LNCaP clone FGC (cell line): ENCODE measurements at regions not wholly inside any gene's neighbourhood (a gene's known extent, or its start where the extent isn't known, plus 50 kb on each side); places are given as distances from the start of the nearest gene placed in this dataset.

ENCODE experiments used
- DNase-seq: peaks from one replicate; pipeline ENCODE4 v3.0.0-alpha.2; 2011; ENCODE audit warnings: low read depth
- H3K4me3 ChIP-seq: 2 replicates; pipeline ENCODE4 v1.5.1; 2011; ENCODE audit warnings: mild to moderate bottlenecking, low read depth, low read length, control low read depth
- TF ChIP-seq, protein P1 (sequence below): IDR thresholded peaks from 2 replicates; pipeline ENCODE4 v1.5.1; 2012; ENCODE audit warnings: mild to moderate bottlenecking; ENCODE audit not compliant: control insufficient read depth, insufficient read depth; ENCODE audit errors: extremely low read depth

DNA sequence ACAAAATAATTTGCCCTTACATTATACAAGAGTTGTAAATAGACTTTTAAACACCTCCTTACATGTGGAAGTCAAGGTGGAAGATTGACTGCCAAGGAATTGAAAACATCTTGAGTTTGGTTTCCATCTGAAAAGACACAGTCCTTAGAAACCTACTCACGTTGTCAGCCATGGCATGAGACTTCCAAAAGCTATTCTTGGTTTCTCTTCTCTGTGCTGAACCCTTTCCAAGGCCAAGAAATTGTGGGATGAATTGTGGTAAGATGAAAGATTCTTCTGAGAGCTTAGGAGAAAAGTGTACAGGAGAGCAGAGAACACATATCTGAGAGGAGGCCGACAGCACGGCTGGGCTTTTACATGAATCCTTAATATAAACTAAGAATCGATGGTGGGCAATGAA lies 370.0 kb downstream of the FBXW7 start:
- TF ChIP-seq, protein P1, sequence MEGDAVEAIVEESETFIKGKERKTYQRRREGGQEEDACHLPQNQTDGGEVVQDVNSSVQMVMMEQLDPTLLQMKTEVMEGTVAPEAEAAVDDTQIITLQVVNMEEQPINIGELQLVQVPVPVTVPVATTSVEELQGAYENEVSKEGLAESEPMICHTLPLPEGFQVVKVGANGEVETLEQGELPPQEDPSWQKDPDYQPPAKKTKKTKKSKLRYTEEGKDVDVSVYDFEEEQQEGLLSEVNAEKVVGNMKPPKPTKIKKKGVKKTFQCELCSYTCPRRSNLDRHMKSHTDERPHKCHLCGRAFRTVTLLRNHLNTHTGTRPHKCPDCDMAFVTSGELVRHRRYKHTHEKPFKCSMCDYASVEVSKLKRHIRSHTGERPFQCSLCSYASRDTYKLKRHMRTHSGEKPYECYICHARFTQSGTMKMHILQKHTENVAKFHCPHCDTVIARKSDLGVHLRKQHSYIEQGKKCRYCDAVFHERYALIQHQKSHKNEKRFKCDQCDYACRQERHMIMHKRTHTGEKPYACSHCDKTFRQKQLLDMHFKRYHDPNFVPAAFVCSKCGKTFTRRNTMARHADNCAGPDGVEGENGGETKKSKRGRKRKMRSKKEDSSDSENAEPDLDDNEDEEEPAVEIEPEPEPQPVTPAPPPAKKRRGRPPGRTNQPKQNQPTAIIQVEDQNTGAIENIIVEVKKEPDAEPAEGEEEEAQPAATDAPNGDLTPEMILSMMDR = no peak
- DNase-seq = no peak
- H3K4me3 ChIP-seq = no peak overlapping the region

DNA sequence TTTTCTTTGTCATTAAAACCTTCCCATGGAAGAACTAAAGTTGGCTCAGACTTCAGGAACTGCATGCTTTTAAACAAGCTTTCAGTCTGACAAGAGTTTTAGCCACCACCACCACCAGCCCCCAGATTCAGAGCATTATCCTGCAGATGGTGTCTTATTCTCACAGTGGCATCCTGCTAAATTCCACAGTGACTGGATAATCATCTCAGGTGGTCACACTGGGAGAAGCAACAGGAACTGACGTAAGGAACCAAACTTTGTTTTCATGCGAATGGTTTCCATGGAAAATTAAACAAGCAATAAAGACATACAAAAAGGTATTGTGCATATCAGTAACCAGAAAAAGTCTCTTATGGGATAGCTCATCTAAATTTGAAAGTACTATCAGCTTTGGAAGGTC lies 370.7 kb downstream of the FBXW7 start:
- no peak for DNase-seq
- no peak overlapping the region for H3K4me3 ChIP-seq
- TF ChIP-seq, protein P1 = no peak

DNA sequence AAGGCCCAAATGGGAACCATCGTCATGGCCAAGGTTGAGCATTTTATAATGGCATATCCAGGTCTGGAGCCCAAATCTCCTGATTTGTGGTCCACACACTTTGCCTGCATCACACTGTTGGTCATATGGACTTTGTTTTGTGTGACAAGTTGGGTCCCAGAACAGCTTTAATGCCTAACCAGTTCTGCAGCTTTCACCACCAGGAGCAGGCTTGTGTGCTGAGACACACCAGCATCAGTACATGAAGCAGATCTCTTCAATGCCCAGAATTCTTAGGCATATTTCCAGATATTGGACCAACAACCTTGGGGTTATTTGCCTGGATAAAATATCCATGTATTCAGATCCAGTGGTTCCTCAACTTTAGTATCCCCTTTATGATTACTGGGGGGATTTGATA lies 371.3 kb downstream of the FBXW7 start:
- DNase-seq = peak; percentile 35
- TF ChIP-seq, protein P1 = peak; percentile 14; the same call in 1 of the 2 replicates
- H3K4me3 ChIP-seq = no peak overlapping the region

DNA sequence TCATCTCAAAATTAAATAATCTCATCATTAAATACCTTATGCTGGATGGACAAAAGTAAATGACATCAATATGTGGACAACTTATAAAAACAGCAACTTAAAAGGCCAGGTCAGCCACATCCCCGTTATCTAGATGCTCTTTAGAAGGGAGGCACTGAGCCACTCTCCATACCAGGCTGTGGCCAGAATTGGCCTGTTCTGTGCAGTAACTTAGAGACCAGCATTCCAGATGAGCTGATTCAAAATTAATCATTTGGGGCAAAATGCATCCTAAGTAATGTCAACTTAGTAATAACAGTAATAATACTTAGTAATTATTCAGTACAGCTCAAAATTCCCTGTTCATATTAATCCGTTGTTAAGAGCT lies 373.6 kb downstream of the FBXW7 start:
- DNase-seq = no peak
- TF ChIP-seq, protein P1 = no peak
- H3K4me3 ChIP-seq = no peak overlapping the region

DNA sequence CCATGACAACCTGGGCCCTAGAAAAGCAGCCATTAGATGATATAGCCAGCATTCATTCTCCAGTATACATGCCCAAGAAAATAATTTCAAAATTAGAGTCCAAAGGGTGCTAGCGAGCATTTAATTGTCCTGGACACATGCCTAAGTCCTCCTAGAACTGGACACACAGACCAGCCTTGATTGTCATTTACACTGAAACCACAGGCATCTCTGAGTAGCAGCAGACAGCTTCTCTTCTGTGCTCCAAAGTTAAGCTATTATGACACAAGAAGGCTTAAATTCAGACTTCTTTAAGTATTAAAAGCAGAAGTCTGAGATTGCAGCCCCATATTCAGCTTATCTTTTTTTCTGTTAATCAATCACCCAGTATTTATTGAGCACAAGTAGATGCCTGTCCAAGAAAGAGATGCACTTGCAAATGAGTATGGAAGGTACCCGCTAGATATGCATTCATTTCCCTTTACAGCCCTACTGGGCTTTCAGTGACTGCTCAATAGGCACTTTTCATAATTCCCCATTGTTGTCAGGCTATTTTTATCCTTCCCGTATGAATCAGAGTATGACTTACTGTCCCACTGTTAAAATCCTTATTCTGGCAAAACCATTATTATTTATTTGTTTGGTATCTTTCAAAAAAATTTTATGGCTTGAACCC lies 374.1 kb downstream of the FBXW7 start:
- no peak for DNase-seq
- TF ChIP-seq, protein P1 = no peak
- no peak overlapping the region for H3K4me3 ChIP-seq

DNA sequence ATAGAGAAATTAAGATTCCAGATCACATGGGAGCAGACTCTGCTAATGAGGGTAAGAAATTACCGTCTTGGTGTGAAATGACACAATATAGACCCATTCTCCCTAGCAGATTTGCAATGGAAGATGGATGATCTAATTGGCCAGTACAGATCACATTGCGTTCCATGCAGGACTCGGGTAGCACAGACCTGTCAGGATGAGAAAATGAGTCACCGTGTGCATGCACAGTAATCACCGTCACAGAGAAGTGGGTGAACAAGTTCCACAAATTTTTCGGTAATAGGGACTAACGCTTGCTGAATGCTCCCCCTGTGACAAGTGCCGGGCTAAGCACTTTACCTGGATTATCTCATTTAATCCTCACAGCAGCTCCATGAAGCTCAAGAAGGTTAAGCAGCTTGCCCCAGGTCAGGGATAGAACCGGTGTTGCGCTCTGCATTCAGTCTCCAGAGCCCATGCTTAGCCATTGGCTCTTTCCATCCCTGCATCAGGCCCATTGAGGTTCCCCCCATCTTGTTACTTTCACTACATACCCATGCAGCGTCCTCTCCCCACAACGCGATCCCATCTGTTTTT lies 375.6 kb downstream of the FBXW7 start:
- no peak for DNase-seq
- H3K4me3 ChIP-seq = no peak overlapping the region
- TF ChIP-seq, protein P1 = no peak

DNA sequence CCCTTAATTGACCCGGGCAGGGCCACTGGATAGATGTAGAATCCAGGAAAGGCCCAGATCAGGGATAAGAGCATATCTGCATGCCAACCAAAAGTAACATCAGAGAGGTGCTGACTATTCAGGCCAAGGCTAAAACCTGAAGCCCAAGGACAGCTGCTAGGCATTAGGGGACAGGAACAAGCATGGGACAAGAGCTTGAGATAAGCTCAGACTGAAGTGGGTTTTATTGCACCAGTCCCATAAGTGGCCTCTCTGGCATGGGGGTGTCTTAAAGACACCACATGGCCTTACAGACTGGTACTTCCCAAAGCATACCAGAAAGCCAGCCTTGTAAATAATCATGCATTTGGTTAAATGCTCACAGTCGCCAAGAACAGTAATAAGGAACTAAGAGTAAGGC lies 376.1 kb downstream of the FBXW7 start:
- TF ChIP-seq, protein P1 = no peak
- no peak for DNase-seq
- no peak overlapping the region for H3K4me3 ChIP-seq
